ENCODE measurements at regions not wholly inside any gene's neighbourhood (a gene's known extent, or its start where the extent isn't known, plus 50 kb on each side); places are given as distances from the start of the nearest gene placed in this dataset.

GRCh38 chr18:2091937-2092336, 479.4 kb downstream of the METTL4 start:
- Mint-ChIP-seq H3K9me3 (no peaks in the 10 kb centered on the region), H3K36me3 (ENCODE audit: low read depth) (no peaks in the 10 kb centered on the region), H3K4me3 (no peak overlapping the region), H3K27me3 (ENCODE audit: low read depth) (no peaks in the 10 kb centered on the region), H3K4me1 (no peaks in the 10 kb centered on the region), H3K27ac (no peak overlapping the region)
- no peak for TF ChIP-seq CTCF (IDR thresholded peaks at IDR 0.05; ENCODE audit: unreplicated experiment in 3 of 3)

- no peaks in the 10 kb centered on the region for H3K4me1 Mint-ChIP-seq
- no peaks in the 10 kb centered on the region for H3K36me3 Mint-ChIP-seq (ENCODE audit: low read depth)
- H3K4me3 Mint-ChIP-seq, result no peak overlapping the region
- peaks cover 3% of the 10 kb centered on the region for H3K9me3 Mint-ChIP-seq
- no peak overlapping the region for H3K27ac Mint-ChIP-seq
- H3K27me3 Mint-ChIP-seq (ENCODE audit: low read depth), result no peaks in the 10 kb centered on the region
- no peak for TF ChIP-seq CTCF (IDR thresholded peaks at IDR 0.05; ENCODE audit: unreplicated experiment in 3 of 3)
Observed at GRCh38 chr18:2096551-2096950, 474.8 kb downstream of the METTL4 start.

- Mint-ChIP-seq H3K4me1 (no peaks in the 10 kb centered on the region), H3K27me3 (ENCODE audit: low read depth) (no peaks in the 10 kb centered on the region), H3K36me3 (ENCODE audit: low read depth) (no peaks in the 10 kb centered on the region), H3K4me3 (no peak overlapping the region), H3K27ac (no peak overlapping the region), H3K9me3 (peaks cover 3% of the 10 kb centered on the region)
- TF ChIP-seq CTCF (IDR thresholded peaks at IDR 0.05; ENCODE audit: unreplicated experiment in 3 of 3), result no peak
Observed at GRCh38 chr18:2100694-2101213, 470.6 kb downstream of the METTL4 start.

- peaks cover 3% of the 10 kb centered on the region for H3K9me3 Mint-ChIP-seq
- H3K4me1 Mint-ChIP-seq, result no peaks in the 10 kb centered on the region
- no peak overlapping the region for H3K4me3 Mint-ChIP-seq
- H3K36me3 Mint-ChIP-seq (ENCODE audit: low read depth), result no peaks in the 10 kb centered on the region
- no peak overlapping the region for H3K27ac Mint-ChIP-seq
- H3K27me3 Mint-ChIP-seq (ENCODE audit: low read depth), result no peaks in the 10 kb centered on the region
- no peak for TF ChIP-seq CTCF (IDR thresholded peaks at IDR 0.05; ENCODE audit: unreplicated experiment in 3 of 3)
Observed at GRCh38 chr18:2102022-2102421, 469.3 kb downstream of the METTL4 start.

- H3K27me3 Mint-ChIP-seq (ENCODE audit: low read depth), result no peaks in the 10 kb centered on the region
- no peaks in the 10 kb centered on the region for H3K4me1 Mint-ChIP-seq
- H3K27ac Mint-ChIP-seq, result no peak overlapping the region
- no peak overlapping the region for H3K4me3 Mint-ChIP-seq
- H3K36me3 Mint-ChIP-seq (ENCODE audit: low read depth), result no peaks in the 10 kb centered on the region
- no peaks in the 10 kb centered on the region for H3K9me3 Mint-ChIP-seq
- no peak for TF ChIP-seq CTCF (IDR thresholded peaks at IDR 0.05; ENCODE audit: unreplicated experiment in 3 of 3)
Observed at GRCh38 chr18:2103299-2103698, 468.0 kb downstream of the METTL4 start.

- H3K27me3 Mint-ChIP-seq (ENCODE audit: low read depth), result no peaks in the 10 kb centered on the region
- H3K36me3 Mint-ChIP-seq (ENCODE audit: low read depth), result no peaks in the 10 kb centered on the region
- H3K27ac Mint-ChIP-seq, result no peak overlapping the region
- H3K9me3 Mint-ChIP-seq, result no peaks in the 10 kb centered on the region
- no peak overlapping the region for H3K4me3 Mint-ChIP-seq
- no peaks in the 10 kb centered on the region for H3K4me1 Mint-ChIP-seq
- TF ChIP-seq CTCF (IDR thresholded peaks at IDR 0.05; ENCODE audit: unreplicated experiment in 3 of 3), result peak; percentile 49 to 57 (median 50)
Observed at GRCh38 chr18:2104620-2105462, 466.5 kb downstream of the METTL4 start.

Data from nephron (organoid).